SK-N-MC (cell line): ENCODE measurements at regions not wholly inside any gene's neighbourhood (a gene's known extent, or its start where the extent isn't known, plus 50 kb on each side); places are given as distances from the start of the nearest gene placed in this dataset.

ENCODE experiments used
- EZH2 ChIP-seq: fragments of 200-600 bp; sonication (generic); IDR thresholded peaks from one replicate; pipeline ENCODE4 v1.6.1; 2017; ENCODE audit warnings: antibody characterized with exemption
- FOXP2 ChIP-seq: optimal IDR thresholded peaks from 2 replicates; pipeline ENCODE3; 2011; ENCODE audit warnings: mild to moderate bottlenecking, moderate library complexity; ENCODE audit not compliant: insufficient read depth; ENCODE audit errors: extremely low read length, control extremely low read depth
- POLR2AphosphoS5 ChIP-seq: IDR thresholded peaks from 2 replicates; pipeline ENCODE4 v1.6.1; 2012; ENCODE audit warnings: mild to moderate bottlenecking, low read depth, low read length, borderline replicate concordance

DNA sequence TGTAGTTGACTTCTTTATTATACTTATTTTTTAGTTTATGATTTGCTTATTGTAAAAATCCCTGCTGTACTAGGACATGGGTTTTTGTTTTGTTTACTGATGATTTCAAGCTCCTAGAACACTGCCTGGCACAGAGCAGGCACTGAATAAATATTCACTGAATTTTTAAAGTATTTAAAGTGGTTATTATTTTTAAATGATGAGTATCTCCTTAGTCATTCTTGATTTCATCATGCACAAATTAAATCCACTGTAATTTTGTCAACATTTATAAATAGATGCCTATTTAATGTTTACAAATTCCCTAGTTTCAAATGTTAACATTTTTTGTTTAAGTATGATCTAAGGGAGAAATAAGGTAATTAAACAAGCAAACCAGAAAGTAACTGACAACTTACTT is 367.9 kb upstream of the SLIT2 start:
- no peak for TF ChIP-seq EZH2
- no peak for TF ChIP-seq POLR2AphosphoS5
- no peak for TF ChIP-seq FOXP2
